Endothelial cell of umbilical vein (primary cell): ENCODE measurements at regions not wholly inside any gene's neighbourhood (a gene's known extent, or its start where the extent isn't known, plus 50 kb on each side); places are given as distances from the start of the nearest gene placed in this dataset.

Source experiments
- BruUV-seq: library from RNA; stranded (reverse); fragments of 400-500 nt; replicated peaks from 2 replicates; lab custom pipeline; 2021; lab: Mats Ljungman, UMichigan
- CTCF ChIA-PET: fragments of 300-600, 350-600 bp; sonication (Branson Sonifier 250); formaldehyde crosslinking; loops from one replicate; lab custom pipeline; 2021; ENCODE audit warnings: antibody characterized with exemption, inconsistent platforms; lab: Charles Lee
- POLR2A ChIA-PET: fragments of 300-600, 350-600 bp; sonication (Branson Sonifier 250); formaldehyde crosslinking; loops from one replicate; lab custom pipeline; 2021; ENCODE audit warnings: antibody characterized with exemption, inconsistent platforms; lab: Charles Lee
- DNase-seq: peaks from one replicate; pipeline ENCODE4 v3.0.0-alpha.2; 2011; ENCODE audit warnings: low read depth, low spot score
- FAIRE-seq: peaks from 2 replicates; lab custom pipeline; 2011; peaks lifted over from hg19 to GRCh38; lab: Jason Lieb, UNC
- H2AFZ ChIP-seq: 2 replicates; pipeline ENCODE4 v1.6.0; 2012; ENCODE audit warnings: low read depth, low read length, control low read depth, inconsistent platforms
- H3K27ac ChIP-seq: 2 replicates; pipeline ENCODE4 v1.5.1; 2011; ENCODE audit warnings: low read depth, mild to moderate bottlenecking, control low read depth, low read length, moderate library complexity; ENCODE audit not compliant: insufficient read depth
- H3K27me3 ChIP-seq, 2 experiments: 2 replicates each; pipeline versions ENCODE4 v1.6.0 to v1.6.1; 2011; ENCODE audit warnings: low read length in 2 of 2, mixed read lengths in 1 of 2; ENCODE audit not compliant: control insufficient read depth in 2 of 2, insufficient read depth in 2 of 2
- H3K36me3 ChIP-seq, 2 experiments: 2 replicates in 1 of 2; 3 replicates in 1 of 2; pipeline ENCODE4 v1.5.1; 2011; ENCODE audit warnings: low read length in 2 of 2, mild to moderate bottlenecking in 1 of 2, moderate library complexity in 1 of 2; ENCODE audit not compliant: control insufficient read depth in 2 of 2, insufficient read depth in 2 of 2; ENCODE audit errors: extremely low read depth in 1 of 2
- H3K4me1 ChIP-seq: 3 replicates; pipeline ENCODE4 v1.5.1; 2011; ENCODE audit warnings: mild to moderate bottlenecking, low read length; ENCODE audit not compliant: control insufficient read depth, insufficient read depth; ENCODE audit errors: extremely low read depth
- H3K4me2 ChIP-seq: 2 replicates; pipeline ENCODE4 v1.6.1; 2011; ENCODE audit warnings: low read length, control low read depth, mixed read lengths; ENCODE audit not compliant: insufficient read depth
- H3K4me3 ChIP-seq, 3 experiments: fragments of 200-600 bp in 1 of 3; sonication (generic), shearing (Covaris generic) in 1 of 3; replicated peaks in 1 of 3; 2 replicates each; pipeline ENCODE4 v1.5.1; 2011 to 2016; ENCODE audit warnings: control low read depth in 3 of 3, low read length in 3 of 3, mild to moderate bottlenecking in 2 of 3, inconsistent platforms in 1 of 3, low read depth in 1 of 3, moderate library complexity in 1 of 3; ENCODE audit not compliant: insufficient read depth in 1 of 3
- H3K79me2 ChIP-seq: 2 replicates; pipeline ENCODE4 v1.6.0; 2012; ENCODE audit warnings: low read length, inconsistent platforms; ENCODE audit not compliant: control insufficient read depth, insufficient read depth
- H3K9ac ChIP-seq: replicated peaks from 2 replicates; pipeline ENCODE3; 2011; ENCODE audit warnings: low read length, control low read depth; ENCODE audit not compliant: insufficient read depth; ENCODE audit errors: extremely low read depth
- H3K9me1 ChIP-seq: replicated peaks from 3 replicates; pipeline ENCODE4 v1.6.0; 2011; ENCODE audit warnings: mild to moderate bottlenecking, low read length; ENCODE audit not compliant: control insufficient read depth, insufficient read depth; ENCODE audit errors: extremely low read depth
- H3K9me3 ChIP-seq: replicated peaks from 2 replicates; pipeline ENCODE4 v1.5.1; 2012; ENCODE audit warnings: low read length, inconsistent platforms; ENCODE audit not compliant: control insufficient read depth, insufficient read depth
- H4K20me1 ChIP-seq: replicated peaks from 2 replicates; pipeline ENCODE3; 2011; ENCODE audit warnings: mild to moderate bottlenecking, low read length; ENCODE audit not compliant: control insufficient read depth, insufficient read depth; ENCODE audit errors: extremely low read depth
- EZH2 ChIP-seq: IDR thresholded peaks from 2 replicates; pipeline ENCODE4 v1.6.1; 2012; ENCODE audit warnings: borderline replicate concordance, low read depth, mild to moderate bottlenecking, moderate library complexity, low read length, inconsistent platforms; ENCODE audit not compliant: severe bottlenecking
- FOS ChIP-seq: IDR thresholded peaks from 2 replicates; pipeline ENCODE4 v1.6.1; 2011; ENCODE audit warnings: mild to moderate bottlenecking, low read length, moderate library complexity, borderline replicate concordance; ENCODE audit not compliant: insufficient read depth
- GATA2 ChIP-seq: IDR thresholded peaks from 2 replicates; pipeline ENCODE4 v1.7.0; 2011; ENCODE audit warnings: low read depth, mild to moderate bottlenecking, moderate library complexity, mixed read lengths, low read length; ENCODE audit not compliant: insufficient read length, insufficient read depth
- JUN ChIP-seq: IDR thresholded peaks from 2 replicates; pipeline ENCODE4 v1.6.1; 2011; ENCODE audit warnings: borderline replicate concordance, low read depth; ENCODE audit not compliant: insufficient read length, insufficient read depth
- MYC ChIP-seq: IDR thresholded peaks from one replicate; pipeline ENCODE4 v1.6.1; 2011; ENCODE audit warnings: mild to moderate bottlenecking, low read depth, low read length
- POLR2A ChIP-seq: IDR thresholded peaks from 2 replicates; pipeline ENCODE4 v1.6.1; 2012; ENCODE audit warnings: low read depth, mild to moderate bottlenecking, control low read depth, low read length
- dilution Hi-C: fragments of 300-500 bp; cut with MboI; formaldehyde crosslinking; loops from one replicate; pipeline ENCODE4 v1.15.0; 2019; ENCODE audit warnings: low sequenced_read_pairs; ENCODE audit not compliant: extremely low pct_ligation_motif_present
- intact Hi-C: fragments of 100-400 bp; cut with micrococcal nuclease; formaldehyde crosslinking; loops from one replicate; pipeline ENCODE4 v1.10.0; 2022
- TF ChIP-seq, protein P1 (sequence below), 2 donors: IDR thresholded peaks; 1 replicate in 1 of 2; 2 replicates in 1 of 2; pipeline ENCODE4 v1.5.1; 2011; ENCODE audit warnings: low read length in 2 of 2, mild to moderate bottlenecking in 2 of 2, moderate library complexity in 2 of 2, control low read depth in 1 of 2, inconsistent platforms in 1 of 2, low read depth in 1 of 2; ENCODE audit not compliant: insufficient read depth in 1 of 2; ENCODE audit errors: extremely low read depth in 1 of 2
- TF ChIP-seq, protein P2 (sequence below): IDR thresholded peaks from 2 replicates; pipeline ENCODE4 v1.6.1; 2011; ENCODE audit not compliant: insufficient read depth, insufficient read length

DNA sequence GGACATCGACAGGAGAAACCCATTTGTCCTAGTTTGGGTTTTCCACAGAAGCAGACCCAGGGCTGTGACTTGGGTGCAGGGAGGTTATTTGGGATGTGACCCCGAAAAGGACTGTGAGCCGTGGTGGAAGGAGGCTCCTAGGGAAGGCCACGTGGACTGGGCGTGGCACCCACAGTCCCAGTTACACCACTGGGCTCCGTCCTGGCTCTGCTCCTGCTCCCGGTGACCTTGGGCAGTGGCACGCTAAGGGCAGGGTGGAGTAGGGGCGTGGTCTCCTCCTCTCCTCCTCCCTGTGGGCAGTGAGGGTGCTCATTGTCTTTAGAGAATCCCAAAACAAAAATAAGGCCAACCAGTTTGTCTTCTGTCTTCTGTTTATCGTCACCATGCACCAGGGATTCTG is 190.1 kb downstream of the GADD45G start:
- no peak for FAIRE-seq
- Histone ChIP-seq H3K4me3 (no peak overlapping the region), H3K27me3 (no peaks in the 10 kb centered on the region), H3K9me1 (no peaks in the 10 kb centered on the region), H2AFZ (no peak overlapping the region), H3K36me3 (no peaks in the 10 kb centered on the region), H3K9me3 (no peaks in the 10 kb centered on the region), H3K27ac (no peak overlapping the region), H3K4me2 (no peak overlapping the region), H3K4me1 (no peaks in the 10 kb centered on the region), H3K79me2 (no peaks in the 10 kb centered on the region), H3K9ac (no peak overlapping the region), H4K20me1 (no peaks in the 10 kb centered on the region)
- CTCF ChIA-PET = no interaction called here
- POLR2A ChIA-PET = no interaction called here
- no TSS peak for BruUV-seq
- DNase-seq = no peak
- dilution Hi-C loops (no loop called here), intact Hi-C loops (no loop called here)
- TF ChIP-seq MYC (no peak), EZH2 (no peak), JUN (no peak), POLR2A (no peak)

DNA sequence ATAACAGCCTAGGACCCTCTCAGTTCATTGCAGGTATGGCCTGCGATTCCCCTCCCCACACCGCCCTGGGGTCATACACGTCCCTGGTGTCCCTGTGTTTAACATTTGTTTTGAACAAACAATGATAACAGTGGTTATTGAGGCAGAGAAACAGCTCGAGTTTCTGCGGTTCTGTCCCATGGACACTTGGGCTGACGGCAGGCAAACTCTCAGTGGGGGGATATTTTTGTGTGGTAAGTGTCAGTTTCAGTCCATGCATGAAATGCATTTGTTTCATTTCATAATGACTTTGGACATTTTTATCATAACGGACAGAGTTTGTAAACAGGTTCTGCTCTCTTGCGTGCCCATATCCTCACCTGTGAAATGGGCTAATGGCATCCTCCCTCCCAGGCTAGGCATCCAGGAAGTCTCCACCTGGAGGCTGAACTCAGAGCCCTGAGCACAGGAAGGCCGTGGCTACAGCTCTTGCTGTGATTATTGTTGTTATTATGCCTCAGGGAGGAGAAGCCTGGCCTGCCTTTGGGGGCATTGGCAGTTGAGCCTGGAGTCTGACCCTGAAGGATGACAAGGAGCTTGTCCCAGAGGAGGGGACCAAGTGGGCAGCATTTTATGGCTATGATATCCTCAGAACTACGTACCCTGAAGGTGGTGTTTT is 190.9 kb downstream of the GADD45G start:
- Histone ChIP-seq H3K27ac (no peak overlapping the region), H3K9me3 (no peaks in the 10 kb centered on the region), H3K27me3 (no peaks in the 10 kb centered on the region), H2AFZ (no peak overlapping the region), H3K9me1 (no peaks in the 10 kb centered on the region), H3K4me1 (no peaks in the 10 kb centered on the region), H3K79me2 (no peaks in the 10 kb centered on the region), H3K4me3 (no peak overlapping the region), H3K36me3 (no peaks in the 10 kb centered on the region), H4K20me1 (no peaks in the 10 kb centered on the region), H3K4me2 (no peak overlapping the region), H3K9ac (no peak overlapping the region)
- CTCF ChIA-PET = no interaction called here
- no TSS peak for BruUV-seq
- dilution Hi-C loops (no loop called here), intact Hi-C loops (no loop called here)
- POLR2A ChIA-PET = no interaction called here
- DNase-seq (no peak), FAIRE-seq (no peak)
- TF ChIP-seq EZH2 (no peak), JUN (no peak), GATA2 (no peak), FOS (no peak), POLR2A (no peak), MYC (no peak)
- TF ChIP-seq, protein P1, sequence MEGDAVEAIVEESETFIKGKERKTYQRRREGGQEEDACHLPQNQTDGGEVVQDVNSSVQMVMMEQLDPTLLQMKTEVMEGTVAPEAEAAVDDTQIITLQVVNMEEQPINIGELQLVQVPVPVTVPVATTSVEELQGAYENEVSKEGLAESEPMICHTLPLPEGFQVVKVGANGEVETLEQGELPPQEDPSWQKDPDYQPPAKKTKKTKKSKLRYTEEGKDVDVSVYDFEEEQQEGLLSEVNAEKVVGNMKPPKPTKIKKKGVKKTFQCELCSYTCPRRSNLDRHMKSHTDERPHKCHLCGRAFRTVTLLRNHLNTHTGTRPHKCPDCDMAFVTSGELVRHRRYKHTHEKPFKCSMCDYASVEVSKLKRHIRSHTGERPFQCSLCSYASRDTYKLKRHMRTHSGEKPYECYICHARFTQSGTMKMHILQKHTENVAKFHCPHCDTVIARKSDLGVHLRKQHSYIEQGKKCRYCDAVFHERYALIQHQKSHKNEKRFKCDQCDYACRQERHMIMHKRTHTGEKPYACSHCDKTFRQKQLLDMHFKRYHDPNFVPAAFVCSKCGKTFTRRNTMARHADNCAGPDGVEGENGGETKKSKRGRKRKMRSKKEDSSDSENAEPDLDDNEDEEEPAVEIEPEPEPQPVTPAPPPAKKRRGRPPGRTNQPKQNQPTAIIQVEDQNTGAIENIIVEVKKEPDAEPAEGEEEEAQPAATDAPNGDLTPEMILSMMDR (IDR thresholded peaks at IDR 0.05; ENCODE audit: extremely low read depth in 1 of 2, insufficient read depth in 1 of 2, low read depth in 1 of 2, low read length in 2 of 2) = no peak
- TF ChIP-seq, protein P2, sequence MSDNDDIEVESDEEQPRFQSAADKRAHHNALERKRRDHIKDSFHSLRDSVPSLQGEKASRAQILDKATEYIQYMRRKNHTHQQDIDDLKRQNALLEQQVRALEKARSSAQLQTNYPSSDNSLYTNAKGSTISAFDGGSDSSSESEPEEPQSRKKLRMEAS = no peak
